HS-5 (cell line): ENCODE measurements at regions not wholly inside any gene's neighbourhood (a gene's known extent, or its start where the extent isn't known, plus 50 kb on each side); places are given as distances from the start of the nearest gene placed in this dataset.
"Not testable (repeated sequence)": the region's sequence is repeated elsewhere in the genome, so short reads cannot be mapped to it uniquely, and the experiment has no call there.

ENCODE experiments used
- DNase-seq: peaks from one replicate; pipeline ENCODE4 v3.0.0-alpha.2; 2012; ENCODE audit warnings: low read depth

DNA sequence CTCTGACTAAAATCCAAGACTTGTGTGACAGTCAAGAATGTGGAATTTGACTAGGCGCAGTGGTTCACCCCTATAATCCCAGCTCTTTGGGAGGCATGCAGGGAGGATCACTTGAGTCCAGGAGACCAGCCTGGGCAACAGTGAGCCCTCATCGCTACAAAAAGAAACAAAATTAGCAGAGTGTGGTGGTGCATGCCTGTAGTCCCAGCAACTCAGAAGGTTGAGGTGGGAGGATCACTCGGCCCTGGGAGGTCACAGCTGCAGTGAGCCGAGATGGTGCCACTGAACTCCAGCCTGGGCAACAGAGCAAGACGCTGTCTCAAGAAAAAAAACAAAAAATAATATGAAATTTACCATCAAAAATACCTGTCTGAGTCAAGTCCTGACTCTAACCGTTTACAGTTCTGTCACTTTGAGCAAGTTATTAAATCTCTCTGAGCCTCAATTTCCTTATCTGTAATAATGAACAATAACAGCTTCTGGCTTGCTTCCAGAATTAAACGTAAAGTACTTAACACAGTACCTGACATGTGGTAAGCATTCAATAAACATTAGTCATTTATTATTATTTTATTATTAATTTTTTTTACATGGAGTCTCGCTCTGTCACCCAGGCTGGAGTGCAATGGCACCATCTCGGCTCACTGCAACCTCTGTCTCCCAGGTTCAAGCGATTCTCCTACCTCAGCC is 204.6 kb upstream of the TSC22D1 start:
- DNase-seq, result no peak

- DNase-seq, result no peak
Measured at GRCh38 chr13:44778761-44779484, 202.8 kb upstream of the TSC22D1 start.

- DNase-seq, result not testable (repeated sequence)
Measured at GRCh38 chr13:44775290-44775689, 199.2 kb upstream of the TSC22D1 start.

DNA sequence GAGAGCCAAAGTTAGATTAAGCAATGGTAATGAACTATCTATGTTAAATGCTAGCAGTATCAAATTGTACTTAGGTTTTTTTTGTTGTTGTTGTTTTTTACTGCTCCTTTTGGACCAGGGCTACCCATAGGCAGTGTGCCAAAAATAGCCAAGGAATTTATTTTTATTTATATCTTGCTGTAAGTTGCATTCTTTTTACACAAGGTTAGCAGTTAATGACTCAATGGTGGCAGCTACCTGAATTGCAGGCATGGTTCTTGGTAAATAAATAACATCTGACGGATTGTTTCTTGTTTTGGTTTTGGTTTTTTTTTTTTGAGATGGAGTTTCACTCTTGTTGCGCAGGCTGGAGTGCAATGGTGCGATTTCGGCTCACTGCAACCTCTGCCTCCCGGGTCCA is 194.8 kb upstream of the TSC22D1 start:
- DNase-seq, result no peak

DNA sequence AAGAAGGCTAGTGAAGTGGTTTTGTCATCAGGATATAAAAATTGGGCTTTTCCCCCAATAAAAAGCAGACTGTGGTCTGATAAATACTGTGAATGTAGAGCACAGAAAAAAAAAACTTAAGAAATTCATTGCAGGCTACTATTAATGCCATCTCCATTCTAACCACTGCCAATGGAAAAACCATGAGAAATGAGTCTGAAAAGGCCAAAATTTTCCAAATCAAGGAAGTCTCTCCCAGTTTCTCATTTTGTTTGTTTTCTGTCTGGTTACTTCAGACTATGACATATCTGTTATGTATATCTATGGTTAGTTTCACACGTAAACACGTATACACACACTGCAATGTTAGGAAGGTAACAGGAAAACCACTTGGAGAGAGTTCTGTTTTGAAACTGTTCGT is 193.6 kb upstream of the TSC22D1 start:
- no peak for DNase-seq

DNA sequence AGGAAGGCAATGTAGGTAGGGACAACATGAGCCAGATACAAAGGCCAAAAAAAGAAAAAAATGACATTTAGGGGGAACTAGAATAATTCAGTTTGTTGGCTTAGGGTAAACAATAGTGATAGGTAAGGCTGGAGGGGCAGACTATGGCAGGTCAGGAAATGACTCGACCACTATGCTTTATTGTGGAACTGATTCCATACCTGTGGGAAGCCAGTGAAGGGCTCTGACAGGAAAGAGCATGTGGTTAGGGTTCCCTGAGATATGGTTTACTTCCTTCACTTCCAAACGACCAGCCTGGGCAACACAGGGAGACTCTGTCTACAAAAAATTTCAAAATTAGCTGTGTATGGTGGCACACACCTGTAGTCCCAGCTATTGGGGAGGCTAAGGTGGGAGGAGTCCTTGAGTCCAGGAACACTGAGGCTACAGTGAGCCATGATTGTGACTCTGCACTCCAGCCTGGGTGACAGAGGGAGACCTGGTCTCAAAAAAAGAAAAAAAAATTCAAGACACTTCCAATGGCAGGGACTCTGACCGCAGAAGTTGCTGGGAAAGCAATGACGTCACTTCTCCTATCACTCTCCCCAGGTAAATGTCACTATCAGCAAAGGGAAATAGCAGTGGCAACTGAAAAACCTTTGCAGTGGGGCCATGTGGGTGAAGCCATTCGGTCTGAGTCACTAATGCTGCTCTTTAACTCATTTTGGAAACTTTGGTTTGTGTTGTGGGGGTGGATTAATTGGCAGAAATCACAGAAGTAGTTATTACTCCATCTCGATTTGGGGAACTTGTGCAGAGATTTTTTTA is 192.8 kb upstream of the TSC22D1 start:
- no peak for DNase-seq

GRCh38 chr13:44768239-44768638 is 192.1 kb upstream of the TSC22D1 start:
- DNase-seq, result no peak

GRCh38 chr13:44765001-44765471 is 188.9 kb upstream of the TSC22D1 start:
- DNase-seq, result no peak

GRCh38 chr13:44764302-44764692 is 188.2 kb upstream of the TSC22D1 start:
- DNase-seq, result no peak

GRCh38 chr13:44763615-44764301 is 187.6 kb upstream of the TSC22D1 start:
- no peak for DNase-seq

DNA sequence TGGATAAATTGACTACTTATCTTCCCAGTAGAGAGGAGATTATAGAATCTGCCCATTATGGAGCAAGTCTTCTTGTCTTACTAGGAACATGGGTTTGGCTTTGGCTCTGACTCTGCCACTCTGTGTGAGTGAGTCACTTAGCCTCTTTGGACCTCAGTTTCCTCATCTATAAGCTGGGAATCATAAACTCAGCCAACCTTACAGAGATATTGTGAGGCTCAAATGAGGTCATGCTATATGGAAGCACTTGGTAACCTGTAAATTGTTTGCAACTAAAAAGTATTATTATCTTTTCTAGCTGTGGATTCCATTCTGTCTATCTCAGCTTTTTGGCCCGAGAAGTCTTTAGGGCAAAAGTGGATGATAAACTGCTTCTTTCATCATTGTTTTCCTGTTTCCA is 186.8 kb upstream of the TSC22D1 start:
- DNase-seq, result no peak

- no peak for DNase-seq
Measured at GRCh38 chr13:44760434-44760833, 184.3 kb upstream of the TSC22D1 start.

DNA sequence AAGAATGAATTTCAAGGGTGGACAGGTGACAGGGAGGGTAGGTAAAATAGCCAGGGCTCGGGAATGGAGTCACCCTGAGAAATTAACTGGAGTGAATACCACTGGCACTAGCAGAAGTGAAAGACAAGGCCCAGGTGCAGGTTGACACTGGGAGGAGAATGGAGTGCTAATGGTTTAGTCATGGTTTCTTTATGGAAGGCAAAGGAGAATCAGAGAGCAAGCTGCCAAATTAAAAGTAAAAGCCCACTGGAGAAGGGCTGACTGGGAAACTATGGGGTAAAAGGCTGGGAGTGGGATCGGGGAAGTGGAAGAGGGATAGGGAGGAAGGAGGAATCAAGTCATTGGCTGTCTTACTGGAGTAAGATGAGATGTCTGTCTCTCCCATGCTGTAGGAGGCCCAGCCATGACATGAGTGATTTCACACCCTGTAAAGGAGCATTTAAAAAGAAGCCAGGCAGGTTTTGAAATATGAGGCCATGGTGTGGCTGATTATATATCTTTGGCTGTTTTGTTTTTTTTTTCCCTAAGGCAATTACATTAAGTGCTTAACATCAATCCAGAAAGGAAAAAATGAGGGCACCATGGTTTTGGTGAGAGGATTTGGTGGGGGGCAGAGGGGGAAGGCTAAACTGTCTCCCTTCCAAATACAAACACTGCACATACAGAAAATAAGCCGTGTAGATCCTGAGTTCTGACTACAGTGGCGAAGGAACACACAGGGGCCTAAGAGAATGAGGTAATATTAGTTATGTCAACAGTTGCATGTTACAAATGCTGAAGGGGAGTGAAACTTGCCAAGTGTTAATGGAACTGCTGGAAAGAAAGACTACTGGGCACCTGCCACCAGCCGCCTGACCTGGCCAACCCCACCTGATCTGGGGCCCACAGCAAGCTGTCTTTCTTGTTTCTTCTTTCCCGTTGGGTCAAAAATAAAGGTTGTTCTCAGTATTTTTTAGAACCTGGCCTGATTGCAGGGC is 183.5 kb upstream of the TSC22D1 start:
- DNase-seq, result no peak

- peak; percentile 5 for DNase-seq
Measured at GRCh38 chr13:44758630-44759383, 182.7 kb upstream of the TSC22D1 start.

GRCh38 chr13:44757671-44758070 is 181.5 kb upstream of the TSC22D1 start:
- DNase-seq, result no peak

DNA sequence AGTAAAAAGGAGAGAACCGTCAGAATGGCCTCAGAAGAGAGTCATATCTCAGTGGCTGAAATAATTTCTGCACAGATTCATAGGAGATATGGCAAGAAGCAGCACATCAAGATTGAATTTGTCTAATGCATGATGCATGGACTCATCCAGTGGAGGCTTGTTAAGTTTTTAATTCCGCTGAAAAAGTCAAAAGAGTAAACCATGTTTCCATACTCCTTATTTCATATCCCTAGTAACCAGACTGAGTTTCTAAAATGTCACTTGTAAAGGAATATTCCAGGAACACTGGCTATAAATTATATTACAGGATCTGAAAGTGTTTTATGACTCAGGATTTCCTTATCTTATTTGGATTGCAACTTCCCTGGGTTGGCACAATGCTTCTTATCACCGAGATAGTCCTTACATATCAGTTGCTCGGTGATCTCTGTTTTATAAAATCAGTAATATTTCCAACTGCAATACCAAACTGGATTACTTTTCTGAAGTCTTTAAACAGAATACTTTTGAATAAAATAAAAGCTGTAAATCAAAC is 180.2 kb upstream of the TSC22D1 start:
- DNase-seq, result no peak

DNA sequence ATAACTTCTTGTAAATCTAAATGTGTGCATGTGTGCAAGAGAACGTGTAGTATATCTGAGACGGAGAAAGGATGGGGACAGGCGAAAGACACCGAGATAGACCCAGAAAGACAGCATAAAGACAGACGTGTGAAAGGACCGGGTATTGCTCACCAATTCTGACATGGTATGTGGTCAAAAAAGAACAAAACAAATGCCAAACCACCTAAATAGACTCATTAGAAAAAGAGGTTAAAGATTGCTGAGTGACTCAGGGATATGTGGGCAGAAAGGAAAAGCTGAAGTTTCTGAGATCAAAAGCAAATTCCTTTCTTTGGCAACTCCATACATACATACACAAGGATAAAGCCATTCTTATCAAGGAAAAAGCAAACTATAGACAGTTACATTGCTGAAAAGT is 179.7 kb upstream of the TSC22D1 start:
- no peak for DNase-seq

DNA sequence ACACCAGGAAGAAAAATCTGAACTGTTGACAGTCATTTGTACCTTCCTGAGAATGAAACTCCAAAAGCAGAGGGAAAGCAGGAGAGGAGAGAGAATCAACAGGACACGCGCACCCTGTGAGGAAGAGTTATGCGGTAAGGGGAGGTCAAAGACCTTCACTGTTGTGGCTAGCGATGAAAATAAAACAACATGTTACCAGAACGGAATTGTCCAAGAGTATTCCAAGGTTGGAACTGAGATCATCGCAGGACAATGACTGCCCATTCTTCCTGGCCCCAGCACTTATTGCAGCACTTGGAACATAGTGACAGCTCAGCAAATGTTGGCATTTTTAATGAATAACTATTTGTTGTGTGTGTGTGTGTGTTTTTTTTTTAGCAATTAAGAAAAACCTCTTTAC is 176.0 kb upstream of the TSC22D1 start:
- DNase-seq, result no peak

- no peak for DNase-seq
Measured at GRCh38 chr13:44750630-44751029, 174.5 kb upstream of the TSC22D1 start.

DNA sequence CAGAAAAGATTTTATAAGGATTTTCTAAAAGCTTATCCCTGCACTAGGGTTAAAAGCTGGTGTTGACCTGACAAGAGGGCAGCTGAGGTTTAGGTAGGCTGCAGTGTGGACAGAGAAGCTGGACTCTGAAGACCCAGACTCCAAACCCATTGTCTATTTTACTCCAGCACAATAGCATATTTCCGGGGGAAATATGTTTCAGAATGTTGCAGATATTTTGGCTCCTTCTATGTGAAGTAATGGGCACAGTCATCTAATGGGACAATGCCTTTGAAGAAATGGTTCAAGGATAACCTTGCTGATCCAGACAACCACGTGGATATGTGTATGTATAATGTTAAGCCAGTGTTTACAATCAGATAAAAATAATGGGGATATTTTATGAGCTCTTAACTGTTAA is 173.8 kb upstream of the TSC22D1 start:
- no peak for DNase-seq
